Stromal cell of bone marrow (primary cell): ENCODE measurements at regions not wholly inside any gene's neighbourhood (a gene's known extent, or its start where the extent isn't known, plus 50 kb on each side); places are given as distances from the start of the nearest gene placed in this dataset.
"Not testable (repeated sequence)": the region's sequence is repeated elsewhere in the genome, so short reads cannot be mapped to it uniquely, and the experiment has no call there.

Experiments
- DNase-seq: peaks from one replicate; pipeline ENCODE4 v3.0.0-alpha.2; 2012; ENCODE audit warnings: low read depth

GRCh38 chr4:173475751-173476150 is 54.3 kb downstream of the HAND2 start:
- DNase-seq = no peak

- DNase-seq = no peak
Observed at GRCh38 chr4:173469622-173470021, 60.4 kb downstream of the HAND2 start.

- DNase-seq = no peak
Observed at GRCh38 chr4:173468314-173468713, 61.7 kb downstream of the HAND2 start.

DNA sequence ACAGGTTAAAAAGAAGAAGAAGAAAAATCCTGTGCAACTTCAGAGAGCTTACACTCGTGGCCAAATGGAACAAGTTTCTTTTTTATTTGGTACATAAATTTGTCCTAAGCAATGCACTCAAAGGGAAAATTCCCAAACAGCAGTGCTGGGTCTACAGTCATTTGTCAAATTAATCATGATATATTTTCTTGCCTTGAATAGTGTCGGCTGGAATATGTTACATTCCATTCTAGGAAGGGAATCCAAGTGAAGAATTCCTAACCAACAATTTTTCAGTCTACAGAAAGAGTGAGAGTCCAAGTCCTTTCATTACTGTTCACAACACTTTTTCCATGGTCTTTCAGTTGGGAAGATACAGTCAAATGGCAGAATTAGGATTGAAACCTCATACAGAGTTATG is 63.9 kb downstream of the HAND2 start:
- DNase-seq = no peak

GRCh38 chr4:173464481-173464880 is 65.5 kb downstream of the HAND2 start:
- DNase-seq = no peak

DNA sequence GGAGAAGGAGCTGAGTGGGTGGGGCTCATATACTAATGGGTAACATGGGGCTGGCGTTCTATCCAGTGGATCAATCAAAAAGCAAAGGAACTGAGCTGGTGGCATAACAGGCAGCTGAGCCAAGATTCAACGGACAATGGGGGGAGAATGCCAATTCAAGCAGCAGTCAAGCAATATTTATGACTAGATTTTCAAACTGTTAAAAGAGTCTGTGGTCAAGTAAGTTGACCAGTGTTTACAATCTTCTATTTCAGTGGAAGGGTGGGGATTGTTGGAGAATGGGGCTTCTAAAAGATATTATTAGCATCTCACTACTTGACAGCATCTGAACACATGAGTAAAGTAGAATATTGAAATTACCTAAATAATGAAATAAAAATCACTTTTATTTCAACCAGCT is 64.9 kb upstream of the SCRG1 start:
- no peak for DNase-seq

GRCh38 chr4:173461170-173461569 is 62.3 kb upstream of the SCRG1 start:
- DNase-seq = no peak

DNA sequence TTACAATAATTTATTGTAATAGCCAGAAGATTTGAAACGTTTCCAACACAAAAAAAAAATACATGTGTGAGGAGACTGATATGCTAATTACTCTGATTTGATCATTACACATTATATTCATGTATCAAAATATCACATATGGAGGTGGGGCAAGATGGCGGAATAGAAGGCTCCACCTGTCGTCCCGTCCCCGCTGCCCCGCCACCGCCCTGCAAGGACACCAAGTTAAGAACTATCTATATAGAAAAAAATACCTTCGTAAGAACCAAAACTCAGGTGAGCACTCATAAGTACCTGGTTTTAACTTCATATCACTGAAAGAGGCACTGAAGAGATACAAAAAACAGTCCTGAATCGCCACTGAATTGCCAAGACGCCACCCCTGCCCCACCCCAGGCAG is 60.9 kb upstream of the SCRG1 start:
- no peak for DNase-seq

DNA sequence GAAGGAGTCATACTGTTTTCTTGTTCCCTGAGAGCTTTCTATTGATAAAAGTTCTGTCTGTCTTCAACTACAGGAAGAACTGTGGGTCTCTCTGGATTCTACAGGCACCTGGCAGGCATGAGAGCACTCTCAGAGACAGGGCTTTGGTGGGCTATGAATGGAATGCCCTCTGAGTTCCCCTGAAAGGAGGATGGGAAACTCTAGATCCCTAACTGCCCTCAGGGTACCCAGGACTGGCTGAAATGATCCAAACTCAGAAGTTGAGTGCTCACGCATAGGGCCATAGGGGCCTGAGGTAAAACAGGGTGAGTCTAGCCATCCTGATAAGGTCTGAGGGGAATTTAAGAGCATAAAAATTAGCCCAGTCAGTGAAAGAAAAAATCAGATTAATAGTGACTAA is 59.0 kb upstream of the SCRG1 start:
- DNase-seq = no peak

- DNase-seq = not testable (repeated sequence)
Observed at GRCh38 chr4:173451435-173451834, 52.5 kb upstream of the SCRG1 start.

DNA sequence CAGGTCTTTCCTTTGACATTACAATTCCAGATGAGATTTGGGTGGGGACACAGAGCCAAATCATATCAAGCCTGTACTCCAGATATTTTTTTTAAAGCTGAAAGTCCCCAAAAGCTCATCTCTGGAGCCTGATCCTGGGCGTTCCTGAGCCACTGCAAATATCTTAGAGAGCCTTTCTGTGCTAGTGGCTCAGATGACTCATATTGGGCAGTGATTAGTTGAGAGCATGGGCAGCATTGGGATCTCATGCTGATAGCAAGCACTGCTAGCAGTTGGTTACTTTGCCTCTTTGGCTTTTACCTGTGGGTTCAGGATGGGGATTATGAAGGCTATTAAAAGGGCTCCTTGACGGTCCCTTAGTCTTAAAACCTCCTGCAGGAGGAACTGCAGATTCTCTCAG is 51.4 kb upstream of the SCRG1 start:
- no peak for DNase-seq

GRCh38 chr4:173449380-173449717 is 50.4 kb upstream of the SCRG1 start:
- no peak for DNase-seq

GRCh38 chr4:173448608-173449379 is 49.9 kb upstream of the SCRG1 start:
- peak; percentile 39 for DNase-seq
